ENCODE measurements at regions not wholly inside any gene's neighbourhood (a gene's known extent, or its start where the extent isn't known, plus 50 kb on each side); places are given as distances from the start of the nearest gene placed in this dataset.

DNA sequence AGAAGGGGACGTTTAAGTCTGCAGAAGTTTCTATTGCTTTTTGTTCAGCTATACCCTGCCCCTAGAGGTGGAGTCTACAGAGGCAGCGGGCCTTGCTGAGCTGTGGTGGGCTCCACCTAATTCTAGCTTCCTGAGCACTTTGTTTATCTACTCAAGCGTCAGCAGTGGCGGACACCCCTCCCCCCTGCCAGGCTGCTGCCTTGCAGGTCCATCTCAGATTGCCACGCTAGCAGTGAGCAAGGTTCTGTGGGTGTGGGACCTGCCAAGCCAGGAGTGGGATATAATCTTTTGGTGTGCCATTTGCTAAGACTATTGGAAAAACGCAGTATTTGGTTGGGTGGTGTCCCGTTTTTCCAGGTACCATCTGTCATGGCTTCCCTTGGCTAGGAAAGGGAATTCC, 147.3 kb upstream of the PRPS1L1 start:
- TF ChIP-seq, protein P1, sequence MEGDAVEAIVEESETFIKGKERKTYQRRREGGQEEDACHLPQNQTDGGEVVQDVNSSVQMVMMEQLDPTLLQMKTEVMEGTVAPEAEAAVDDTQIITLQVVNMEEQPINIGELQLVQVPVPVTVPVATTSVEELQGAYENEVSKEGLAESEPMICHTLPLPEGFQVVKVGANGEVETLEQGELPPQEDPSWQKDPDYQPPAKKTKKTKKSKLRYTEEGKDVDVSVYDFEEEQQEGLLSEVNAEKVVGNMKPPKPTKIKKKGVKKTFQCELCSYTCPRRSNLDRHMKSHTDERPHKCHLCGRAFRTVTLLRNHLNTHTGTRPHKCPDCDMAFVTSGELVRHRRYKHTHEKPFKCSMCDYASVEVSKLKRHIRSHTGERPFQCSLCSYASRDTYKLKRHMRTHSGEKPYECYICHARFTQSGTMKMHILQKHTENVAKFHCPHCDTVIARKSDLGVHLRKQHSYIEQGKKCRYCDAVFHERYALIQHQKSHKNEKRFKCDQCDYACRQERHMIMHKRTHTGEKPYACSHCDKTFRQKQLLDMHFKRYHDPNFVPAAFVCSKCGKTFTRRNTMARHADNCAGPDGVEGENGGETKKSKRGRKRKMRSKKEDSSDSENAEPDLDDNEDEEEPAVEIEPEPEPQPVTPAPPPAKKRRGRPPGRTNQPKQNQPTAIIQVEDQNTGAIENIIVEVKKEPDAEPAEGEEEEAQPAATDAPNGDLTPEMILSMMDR (IDR thresholded peaks at IDR 0.05; ENCODE audit: insufficient read depth, low read depth, low read length) = no peak
- no peak for TF ChIP-seq EZH2 (IDR thresholded peaks at IDR 0.05; ENCODE audit: insufficient read depth, low read length)

Data from astrocyte (in vitro differentiated cells and primary cell).